ENCODE measurements at regions not wholly inside any gene's neighbourhood (a gene's known extent, or its start where the extent isn't known, plus 50 kb on each side); places are given as distances from the start of the nearest gene placed in this dataset.

DNA sequence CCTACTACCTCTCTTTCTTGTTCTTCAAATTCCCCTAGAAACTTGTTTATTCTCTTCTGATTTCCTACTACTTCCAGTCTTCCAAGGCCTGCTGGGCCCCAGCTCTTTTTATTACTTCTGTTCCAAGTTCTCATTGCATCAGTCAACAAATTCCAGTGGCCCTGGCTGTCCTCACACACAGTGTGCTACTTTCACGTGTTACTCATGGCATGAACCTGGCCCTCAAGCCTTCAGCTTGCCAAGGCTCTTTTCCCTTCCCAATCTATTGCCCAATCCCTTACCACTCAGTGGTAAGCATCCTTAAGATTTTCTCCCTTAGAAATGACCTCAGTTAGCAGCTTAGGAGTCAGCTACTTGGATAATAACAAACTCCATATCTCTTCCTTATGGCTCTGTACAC, 613.5 kb downstream of the LMO4 start:
- in situ Hi-C loops (cut with MboI; ENCODE audit: low pct_unique_long_range_greater_than_20kb, low sequenced_read_pairs), result loop anchor here (25.0 kb wide), 1 partner anchor 805 kb away; no protein-coding TSS in a partner anchor
- DNase-seq, result no peak

DNA sequence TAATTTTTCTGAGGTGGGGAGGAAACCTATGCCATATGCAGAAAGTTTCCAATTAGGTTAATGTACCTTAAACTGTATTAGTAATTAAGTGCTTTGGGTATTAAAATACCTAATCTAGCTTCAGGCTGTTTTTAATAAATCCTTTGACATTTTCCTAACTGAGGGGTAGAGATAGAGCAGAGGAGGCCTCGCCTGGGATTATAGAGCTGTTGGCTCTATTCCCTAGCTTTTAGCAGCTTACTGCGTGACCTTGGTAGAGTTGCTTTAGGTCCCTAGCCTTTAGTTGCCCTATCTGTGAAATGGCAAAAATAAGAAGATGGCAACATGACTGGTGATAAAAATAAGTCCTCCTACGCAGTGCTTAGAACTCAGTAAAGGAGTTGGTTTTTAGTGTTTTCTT, 621.0 kb downstream of the LMO4 start:
- in situ Hi-C loops (cut with MboI; ENCODE audit: low pct_unique_long_range_greater_than_20kb, low sequenced_read_pairs), result loop anchor here (25.0 kb wide), 1 partner anchor 812 kb away; no protein-coding TSS in a partner anchor
- no peak for DNase-seq

DNA sequence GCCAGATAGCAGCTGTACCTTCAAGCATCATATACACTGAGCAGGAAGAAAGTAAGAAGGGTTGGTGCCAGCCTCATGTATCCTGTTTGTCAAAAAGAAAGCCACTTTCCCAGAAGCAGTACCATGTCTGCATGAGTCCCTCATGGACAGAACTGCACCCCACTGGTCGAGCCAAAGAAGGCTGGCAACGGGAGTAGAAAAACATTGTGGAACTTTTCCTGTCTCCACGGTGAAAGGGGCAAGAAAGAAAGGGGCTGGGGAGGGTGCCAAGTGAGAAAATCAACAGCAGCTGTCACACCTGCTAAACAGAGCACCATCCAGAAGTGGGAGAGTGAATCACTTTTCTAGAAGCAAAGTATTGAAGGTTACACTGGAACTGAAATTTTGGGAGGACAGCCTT, 621.7 kb downstream of the LMO4 start:
- in situ Hi-C loops (cut with MboI; ENCODE audit: low pct_unique_long_range_greater_than_20kb, low sequenced_read_pairs), result no loop called here

DNA sequence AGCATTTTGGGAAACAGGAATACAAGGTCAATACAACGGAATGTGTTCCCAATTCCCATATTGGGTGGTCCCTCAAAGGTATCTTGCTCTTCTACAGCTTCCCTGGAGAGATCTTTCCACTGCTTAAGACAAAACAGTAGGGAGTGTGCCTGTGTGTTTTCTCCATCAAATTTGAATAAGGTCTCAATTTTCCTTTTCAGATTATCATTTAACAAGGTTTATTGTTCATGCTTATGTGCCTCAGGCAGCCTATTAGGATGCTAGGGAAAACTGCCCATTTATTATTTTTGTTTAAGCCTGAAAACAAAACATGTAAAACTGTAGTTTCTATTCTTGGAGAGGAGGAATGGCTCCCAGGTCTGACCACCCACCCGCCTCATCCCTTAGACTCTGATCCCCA, 622.7 kb downstream of the LMO4 start:
- in situ Hi-C loops (cut with MboI; ENCODE audit: low pct_unique_long_range_greater_than_20kb, low sequenced_read_pairs), result no loop called here
- no peak for DNase-seq

More for the DNA sequence above, 621.7 kb downstream of the LMO4 start:
- DNase-seq, result no peak

DNA sequence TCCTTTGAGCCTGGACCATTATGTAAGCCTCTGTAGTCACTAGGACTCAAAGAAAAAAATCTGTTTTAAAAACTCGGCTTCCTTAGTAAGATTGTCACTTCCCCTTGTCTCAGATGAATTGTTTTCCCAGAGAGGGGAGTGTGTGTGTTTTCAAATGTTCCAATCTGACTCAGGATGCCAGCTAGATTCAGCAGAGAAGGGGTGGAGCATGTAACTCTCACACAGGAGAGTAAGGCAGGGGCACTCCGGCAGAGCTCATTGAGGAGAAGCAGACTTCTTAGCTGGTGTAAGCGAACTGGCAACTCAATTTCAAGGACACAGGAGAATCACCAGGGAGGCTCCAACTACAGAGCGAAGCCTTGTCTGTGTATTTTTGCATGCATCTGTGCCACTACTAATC, 623.2 kb downstream of the LMO4 start:
- in situ Hi-C loops (cut with MboI; ENCODE audit: low pct_unique_long_range_greater_than_20kb, low sequenced_read_pairs), result no loop called here
- DNase-seq, result no peak

DNA sequence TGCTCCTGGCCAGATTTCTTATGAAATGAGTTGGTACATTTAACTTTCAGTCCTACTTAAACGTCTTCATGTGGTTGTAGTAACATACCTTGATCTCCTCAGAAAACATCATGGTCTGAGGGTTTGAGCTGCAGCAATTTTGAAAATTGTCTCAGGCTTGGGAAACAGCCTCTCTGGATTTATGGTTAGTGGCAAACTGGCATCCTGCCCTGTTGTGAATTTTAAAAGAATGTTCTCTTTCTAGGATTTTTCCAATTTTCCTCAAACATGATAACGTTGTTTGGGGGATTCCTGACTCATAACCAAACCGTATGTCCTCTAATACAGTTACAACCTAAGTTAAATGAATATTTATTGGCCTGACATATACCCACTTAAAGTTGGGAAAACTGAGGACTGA, 624.4 kb downstream of the LMO4 start:
- in situ Hi-C loops (cut with MboI; ENCODE audit: low pct_unique_long_range_greater_than_20kb, low sequenced_read_pairs), result no loop called here
- DNase-seq, result no peak

DNA sequence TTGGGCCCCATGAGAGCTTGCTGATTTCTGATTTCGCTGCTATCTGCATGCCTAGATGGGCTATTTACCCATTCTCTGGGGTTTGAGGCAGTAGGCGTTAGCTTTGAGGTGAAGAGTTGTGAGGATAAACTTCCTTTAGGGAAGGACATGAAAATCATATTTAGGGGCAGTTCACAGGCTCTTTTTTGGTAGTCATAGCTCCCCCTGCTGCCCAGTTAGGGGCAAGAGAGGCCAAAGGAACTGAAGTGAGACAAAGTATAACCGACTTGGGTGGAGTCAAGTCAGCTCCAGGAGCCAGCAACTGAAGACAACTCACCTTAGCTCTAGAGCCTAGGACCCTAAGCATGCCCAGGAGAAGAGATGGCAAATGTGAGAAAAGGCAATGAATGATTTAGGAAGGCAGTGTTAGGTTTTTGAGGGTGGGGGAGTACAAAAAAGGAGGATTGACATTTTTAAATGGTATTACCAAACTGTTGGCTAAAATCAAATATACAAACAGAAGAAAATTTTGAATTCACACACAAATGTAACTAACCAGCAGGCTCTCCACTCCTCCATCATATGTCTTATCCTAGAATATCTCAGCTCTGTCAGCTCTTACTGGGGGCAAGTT, 625.2 kb downstream of the LMO4 start:
- in situ Hi-C loops (cut with MboI; ENCODE audit: low pct_unique_long_range_greater_than_20kb, low sequenced_read_pairs), result no loop called here
- DNase-seq, result peak; percentile 79

DNA sequence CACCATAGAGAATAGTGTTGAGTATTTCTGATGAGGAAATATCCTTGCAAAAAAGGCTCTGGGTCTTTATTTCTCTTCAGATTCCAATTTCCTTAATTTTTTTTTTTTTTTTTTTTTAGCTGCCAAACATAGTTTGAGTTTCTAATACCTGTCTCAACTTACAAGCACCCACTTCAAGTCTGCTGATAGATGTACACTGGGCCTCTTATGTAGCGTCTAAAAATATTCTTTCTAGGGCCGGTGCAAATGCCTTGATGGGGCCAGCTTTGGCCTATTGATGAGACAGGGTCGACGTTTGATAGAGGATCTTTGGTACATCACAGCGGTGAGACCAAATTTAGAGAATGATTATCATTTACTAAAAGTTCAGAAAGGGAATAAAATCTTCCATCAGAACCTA, 626.4 kb downstream of the LMO4 start:
- no peak for DNase-seq
- in situ Hi-C loops (cut with MboI; ENCODE audit: low pct_unique_long_range_greater_than_20kb, low sequenced_read_pairs), result no loop called here

DNA sequence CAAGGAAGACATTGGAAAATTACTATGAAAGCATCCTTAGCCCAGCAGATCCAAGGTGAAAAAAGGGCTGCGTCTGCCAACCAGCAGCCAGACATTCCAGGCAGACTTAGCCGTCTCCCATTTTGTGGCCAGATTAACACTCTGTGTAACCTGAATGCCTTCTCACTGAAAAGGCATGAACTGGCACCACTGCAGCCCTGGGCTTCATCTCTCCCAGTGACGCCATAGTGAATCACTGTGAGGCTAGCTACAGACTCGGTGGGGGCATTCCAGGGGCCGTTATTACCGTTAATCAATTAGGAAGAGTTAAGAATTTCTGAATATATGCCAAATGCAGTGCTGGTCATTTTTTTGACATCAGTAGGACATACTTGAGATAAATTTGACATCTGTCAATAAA, 627.4 kb downstream of the LMO4 start:
- in situ Hi-C loops (cut with MboI; ENCODE audit: low pct_unique_long_range_greater_than_20kb, low sequenced_read_pairs), result no loop called here
- no peak for DNase-seq

DNA sequence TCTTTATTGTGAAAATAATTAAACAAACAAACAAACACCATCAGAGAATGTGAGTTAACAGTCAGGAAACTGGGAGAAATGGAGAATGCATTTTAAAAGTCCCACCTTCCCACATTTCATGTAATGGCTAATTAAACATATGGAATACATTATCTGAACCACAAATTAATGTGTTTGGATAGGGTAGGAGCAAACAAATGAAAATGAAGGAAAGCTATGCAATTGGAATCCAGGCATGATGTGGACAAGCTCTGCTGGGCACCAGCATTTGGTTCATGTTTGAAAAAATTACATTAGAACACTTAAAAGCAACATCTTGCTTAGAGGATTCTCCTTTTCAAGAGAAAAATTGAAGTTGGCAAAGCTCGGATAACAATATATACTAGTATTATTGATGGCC, 628.1 kb downstream of the LMO4 start:
- in situ Hi-C loops (cut with MboI; ENCODE audit: low pct_unique_long_range_greater_than_20kb, low sequenced_read_pairs), result no loop called here
- DNase-seq, result no peak

DNA sequence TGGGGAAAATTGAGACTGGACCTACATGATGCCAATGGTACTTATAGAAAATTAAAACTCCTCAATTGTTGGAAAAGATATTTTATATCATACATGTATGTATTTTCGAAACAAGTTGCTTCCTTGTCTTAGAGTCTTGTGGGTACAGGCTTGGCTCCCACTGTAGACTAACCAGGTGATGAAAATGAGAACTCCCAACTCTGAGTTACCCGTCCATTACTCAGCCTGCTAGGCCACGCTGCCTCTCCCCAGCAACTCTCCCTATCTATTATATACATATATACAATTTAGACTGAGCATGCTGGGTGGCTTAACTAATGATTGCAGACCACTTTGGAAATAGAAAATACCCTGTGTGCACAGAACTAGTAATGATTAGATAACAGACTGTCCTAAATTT, 628.7 kb downstream of the LMO4 start:
- in situ Hi-C loops (cut with MboI; ENCODE audit: low pct_unique_long_range_greater_than_20kb, low sequenced_read_pairs), result no loop called here
- no peak for DNase-seq

DNA sequence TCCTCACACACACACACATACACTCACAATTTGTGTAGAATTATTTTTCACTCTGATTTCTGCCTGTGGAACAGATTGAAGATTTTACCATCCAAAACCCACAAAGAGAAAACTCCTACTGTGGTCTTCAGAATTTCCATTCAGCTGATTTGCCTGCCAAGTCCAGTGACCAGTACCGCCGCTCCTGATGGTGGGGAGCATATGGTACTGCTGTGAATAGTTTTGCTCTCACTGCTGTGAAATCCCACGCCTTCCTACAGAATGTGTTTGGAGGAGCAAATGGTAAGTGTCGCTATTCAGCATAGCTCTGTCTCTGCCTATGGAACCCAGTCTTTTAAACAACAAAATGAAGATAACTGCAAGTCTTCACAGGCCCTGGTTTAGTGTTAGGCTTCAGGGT, 629.5 kb downstream of the LMO4 start:
- no peak for DNase-seq
- in situ Hi-C loops (cut with MboI; ENCODE audit: low pct_unique_long_range_greater_than_20kb, low sequenced_read_pairs), result no loop called here

DNA sequence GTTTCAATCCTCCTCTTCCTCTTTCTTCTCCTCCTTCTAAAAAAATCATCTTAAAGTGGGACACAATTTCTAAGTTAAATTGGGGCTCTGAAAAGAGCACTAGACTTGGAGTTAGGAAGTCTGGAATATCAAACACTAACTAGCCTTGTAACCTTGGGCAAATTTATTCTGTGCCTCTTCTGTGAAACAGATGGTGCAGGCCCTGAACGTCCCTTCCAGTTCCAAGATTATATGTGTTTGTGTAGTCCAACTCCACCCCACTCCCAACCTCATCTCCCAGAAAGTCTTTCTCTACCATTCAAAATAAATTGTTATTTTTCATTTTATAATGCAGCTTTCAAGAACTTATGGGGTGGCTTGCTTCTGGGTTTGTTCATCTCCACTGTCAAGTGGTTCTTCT, 630.0 kb downstream of the LMO4 start:
- in situ Hi-C loops (cut with MboI; ENCODE audit: low pct_unique_long_range_greater_than_20kb, low sequenced_read_pairs), result no loop called here
- DNase-seq, result no peak

DNA sequence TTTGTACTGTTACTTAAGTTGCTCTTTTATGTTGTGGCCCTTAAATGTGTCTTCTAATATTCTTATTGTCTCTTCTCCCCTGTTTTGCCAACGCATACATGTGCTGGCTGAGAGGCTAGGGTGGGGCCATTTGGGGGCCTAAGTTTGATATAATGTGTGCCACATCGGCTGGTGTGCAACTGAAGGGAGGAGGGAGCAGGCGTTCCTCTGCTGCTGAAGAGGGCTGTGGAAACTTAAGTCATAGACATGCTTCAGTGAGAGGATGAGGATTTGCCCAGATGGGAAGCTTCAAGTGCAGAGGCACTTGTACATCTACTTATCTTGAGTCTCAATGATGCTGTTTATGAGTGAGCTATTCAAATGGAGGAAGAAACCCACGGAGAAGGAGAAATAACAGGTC, 630.6 kb downstream of the LMO4 start:
- DNase-seq, result no peak
- in situ Hi-C loops (cut with MboI; ENCODE audit: low pct_unique_long_range_greater_than_20kb, low sequenced_read_pairs), result no loop called here

DNA sequence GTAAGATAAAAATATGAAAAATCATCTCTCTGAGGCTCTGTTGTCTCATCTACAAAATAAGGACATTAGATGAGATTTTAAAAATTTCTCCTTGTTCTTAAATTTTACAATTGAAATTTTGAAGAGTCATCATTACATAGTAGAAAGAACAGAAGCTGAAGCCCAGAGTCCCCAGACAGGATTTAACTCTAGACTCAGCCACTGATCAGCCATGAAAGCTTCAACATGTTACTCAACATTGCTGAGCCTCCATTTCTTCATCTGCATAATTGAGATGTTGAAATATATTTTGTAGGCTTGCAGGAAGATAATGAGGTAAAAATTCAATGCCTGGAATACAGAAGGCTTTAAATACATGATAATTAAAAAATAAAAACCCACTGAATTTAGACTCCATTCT, 633.3 kb downstream of the LMO4 start:
- DNase-seq, result no peak
- in situ Hi-C loops (cut with MboI; ENCODE audit: low pct_unique_long_range_greater_than_20kb, low sequenced_read_pairs), result no loop called here

DNA sequence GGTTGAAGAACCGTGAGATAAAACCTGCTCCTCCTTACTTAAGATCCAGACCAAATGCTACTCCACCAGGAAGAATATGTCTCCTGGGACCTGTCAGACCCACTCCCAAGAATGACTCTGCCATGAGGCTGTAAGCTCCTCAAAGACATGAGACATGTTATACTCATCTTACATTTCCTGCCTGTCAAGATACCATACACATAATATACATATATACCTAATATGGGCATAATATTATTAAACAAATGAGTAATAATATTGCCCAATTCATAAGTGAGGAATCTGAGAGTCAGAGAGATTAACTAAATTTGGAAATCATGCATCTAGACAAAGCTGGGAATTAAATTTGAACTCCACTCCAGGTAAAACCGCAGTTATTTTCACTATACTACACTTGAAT, 634.9 kb downstream of the LMO4 start:
- DNase-seq, result no peak
- in situ Hi-C loops (cut with MboI; ENCODE audit: low pct_unique_long_range_greater_than_20kb, low sequenced_read_pairs), result no loop called here

DNA sequence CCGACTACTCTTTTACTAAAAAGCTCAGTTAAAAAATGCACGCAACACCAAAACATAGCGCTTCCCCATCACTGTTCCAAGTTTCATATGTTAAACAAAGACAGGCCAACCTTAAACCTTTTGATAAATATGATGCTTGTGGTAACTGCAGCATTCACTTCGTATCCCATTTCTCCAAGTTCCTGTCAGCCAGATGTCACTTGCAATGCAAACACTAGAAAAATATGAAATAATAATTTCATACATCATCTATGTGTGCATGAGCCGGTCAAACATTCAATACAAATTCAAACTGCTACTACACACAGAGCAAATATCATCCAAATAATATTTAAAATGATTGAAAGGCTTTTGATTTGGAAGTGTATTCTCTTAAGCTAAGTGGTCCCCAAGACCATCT, 636.5 kb downstream of the LMO4 start:
- in situ Hi-C loops (cut with MboI; ENCODE audit: low pct_unique_long_range_greater_than_20kb, low sequenced_read_pairs), result no loop called here

DNA sequence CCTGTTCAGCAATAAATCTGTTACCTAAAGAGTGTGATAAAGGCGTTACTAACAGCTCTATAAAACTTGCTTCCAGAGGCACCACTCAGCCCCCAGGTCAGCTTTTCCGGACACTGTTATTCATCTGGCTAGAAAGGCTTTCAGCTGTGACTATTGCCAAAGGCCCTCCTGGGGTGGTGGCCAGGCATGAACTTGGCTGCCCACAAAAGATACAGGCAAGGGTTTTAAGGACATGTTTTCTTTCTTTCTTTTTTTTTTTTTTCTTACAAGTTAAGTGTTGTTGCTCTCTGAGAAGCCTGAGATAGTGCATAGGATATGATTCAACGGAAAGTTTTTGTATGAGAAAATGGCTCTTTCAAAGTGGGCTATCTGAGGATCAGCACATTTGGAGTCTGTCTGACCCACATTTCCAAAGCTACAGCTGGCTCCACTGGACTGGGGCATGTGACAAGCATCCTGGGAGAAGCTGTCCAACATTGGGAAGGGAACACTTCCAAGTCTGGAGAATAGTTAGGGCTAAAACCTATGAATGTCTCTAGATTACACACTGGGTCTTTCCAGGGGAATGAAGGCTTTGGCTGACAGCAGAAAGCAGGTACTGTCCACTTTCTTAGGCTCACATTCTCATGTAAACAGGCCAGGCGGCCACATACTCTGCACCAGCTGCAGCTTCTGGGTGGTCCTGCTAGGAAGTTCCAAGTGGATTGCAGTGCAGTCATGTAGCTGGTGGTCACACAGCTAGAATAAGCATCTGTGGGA, 639.7 kb downstream of the LMO4 start:
- no peak for DNase-seq
- in situ Hi-C loops (cut with MboI; ENCODE audit: low pct_unique_long_range_greater_than_20kb, low sequenced_read_pairs), result no loop called here

More for the DNA sequence above, 636.5 kb downstream of the LMO4 start:
- DNase-seq, result no peak

DNA sequence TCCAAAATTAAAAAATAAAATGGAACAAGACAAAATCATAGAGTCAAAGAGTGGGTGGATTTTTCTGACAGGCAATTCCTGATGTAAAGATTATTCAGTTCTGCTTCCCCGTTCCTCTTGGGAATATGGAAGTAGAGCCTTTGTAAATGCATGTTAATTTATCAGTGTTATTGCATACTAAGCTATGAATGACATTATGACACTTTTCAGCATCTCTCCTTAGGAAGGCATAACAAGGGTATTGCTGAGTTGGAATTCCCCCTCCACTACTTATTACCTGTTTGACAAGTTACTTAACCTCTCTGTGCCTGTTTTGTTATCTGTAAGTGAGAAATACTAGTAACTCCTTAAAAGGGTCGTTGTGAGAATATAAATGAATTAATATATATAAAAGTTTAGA, 640.4 kb downstream of the LMO4 start:
- in situ Hi-C loops (cut with MboI; ENCODE audit: low pct_unique_long_range_greater_than_20kb, low sequenced_read_pairs), result no loop called here
- no peak for DNase-seq

DNA sequence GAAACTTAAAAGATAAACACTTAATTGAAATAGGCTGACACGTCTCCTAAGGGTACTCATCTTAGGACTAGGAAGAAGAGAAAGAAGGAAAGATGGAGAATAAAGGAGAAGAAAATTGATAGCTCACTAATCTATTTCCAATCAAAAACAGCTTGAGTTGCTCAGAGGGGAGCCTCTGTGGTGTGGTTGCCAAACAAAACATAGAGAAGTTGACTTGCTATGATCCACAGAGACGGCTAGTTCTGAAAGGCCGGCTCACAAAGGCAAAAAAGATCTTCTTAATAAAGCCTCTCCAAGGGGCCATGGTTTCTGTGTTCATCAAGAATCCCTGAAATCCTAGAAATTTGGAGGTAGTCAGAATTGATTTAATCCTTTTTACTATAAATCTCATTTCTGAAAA, 644.1 kb downstream of the LMO4 start:
- in situ Hi-C loops (cut with MboI; ENCODE audit: low pct_unique_long_range_greater_than_20kb, low sequenced_read_pairs), result no loop called here
- DNase-seq, result no peak

DNA sequence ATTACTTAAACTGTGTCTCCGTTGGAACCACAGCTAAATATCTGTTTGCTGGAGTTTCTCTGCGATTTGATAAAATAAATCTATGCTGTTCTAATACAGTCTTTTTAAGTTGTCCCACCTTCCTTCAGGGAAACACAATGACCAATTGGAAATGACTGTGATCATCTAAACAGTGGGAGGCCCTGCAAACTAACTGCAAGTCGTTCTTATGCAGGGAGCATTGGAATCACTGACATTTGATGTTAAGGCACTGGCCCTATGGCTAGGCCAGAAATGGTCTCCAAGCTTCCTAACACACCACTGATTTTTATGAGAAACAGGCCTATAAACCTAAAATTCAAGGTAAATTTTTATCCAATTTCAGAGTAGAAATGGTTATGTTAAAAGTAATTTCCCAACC, 645.2 kb downstream of the LMO4 start:
- no peak for DNase-seq
- in situ Hi-C loops (cut with MboI; ENCODE audit: low pct_unique_long_range_greater_than_20kb, low sequenced_read_pairs), result no loop called here
